Keratinocyte (primary cell): ENCODE measurements at regions not wholly inside any gene's neighbourhood (a gene's known extent, or its start where the extent isn't known, plus 50 kb on each side); places are given as distances from the start of the nearest gene placed in this dataset.

ENCODE experiments used
- DNase-seq: peaks from one replicate; pipeline ENCODE4 v3.0.0-alpha.2; 2011; ENCODE audit warnings: low read depth, missing footprints, low spot score
- FAIRE-seq: peaks from 2 replicates; lab custom pipeline; 2011; peaks lifted over from hg19 to GRCh38; lab: Jason Lieb, UNC
- H2AFZ ChIP-seq: 2 replicates; pipeline ENCODE4 v1.6.0; 2012; ENCODE audit warnings: low read length, control low read depth, inconsistent platforms; ENCODE audit not compliant: control insufficient read depth
- H3K27ac ChIP-seq: 2 replicates; pipeline ENCODE4 v1.5.1; 2011; ENCODE audit warnings: low read length; ENCODE audit not compliant: control insufficient read depth, insufficient read depth
- H3K27me3 ChIP-seq: 3 replicates; pipeline ENCODE4 v1.6.0; 2011; ENCODE audit warnings: low read length; ENCODE audit not compliant: control insufficient read depth, insufficient read depth; ENCODE audit errors: extremely low read depth
- H3K36me3 ChIP-seq, 2 experiments: 2 replicates in 1 of 2; 3 replicates in 1 of 2; pipeline ENCODE4 v1.5.1; 2011; ENCODE audit warnings: low read length in 2 of 2, mild to moderate bottlenecking in 1 of 2; ENCODE audit not compliant: control insufficient read depth in 2 of 2, insufficient read depth in 2 of 2; ENCODE audit errors: extremely low read depth in 1 of 2
- H3K4me1 ChIP-seq: 3 replicates; pipeline ENCODE4 v1.5.1; 2011; ENCODE audit warnings: low read length; ENCODE audit not compliant: control insufficient read depth, insufficient read depth; ENCODE audit errors: extremely low read depth
- H3K4me2 ChIP-seq: 3 replicates; pipeline ENCODE4 v1.6.0; 2011; ENCODE audit warnings: low read depth, low read length; ENCODE audit not compliant: control insufficient read depth, insufficient read depth; ENCODE audit errors: extremely low read depth
- H3K4me3 ChIP-seq, 3 experiments: fragments of 200-600 bp in 1 of 3; sonication (generic) in 1 of 3; 2 replicates in 2 of 3; 3 replicates in 1 of 3; pipeline ENCODE4 v1.5.1; 2011 to 2016; ENCODE audit warnings: low read length in 3 of 3, mild to moderate bottlenecking in 3 of 3, control low read depth in 2 of 3, inconsistent platforms in 1 of 3, low read depth in 1 of 3, mixed read lengths in 1 of 3, mixed run types in 1 of 3, moderate library complexity in 1 of 3; ENCODE audit not compliant: control insufficient read depth in 2 of 3, insufficient read depth in 2 of 3; ENCODE audit errors: extremely low read depth in 1 of 3
- H3K79me2 ChIP-seq: 2 replicates; pipeline ENCODE4 v1.6.0; 2012; ENCODE audit warnings: low read length; ENCODE audit not compliant: control insufficient read depth, insufficient read depth
- H3K9ac ChIP-seq: 3 replicates; pipeline ENCODE4 v1.6.0; 2011; ENCODE audit warnings: low read length; ENCODE audit not compliant: control insufficient read depth, insufficient read depth; ENCODE audit errors: extremely low read depth
- H3K9me1 ChIP-seq: 3 replicates; pipeline ENCODE4 v1.6.0; 2011; ENCODE audit warnings: low read length; ENCODE audit not compliant: control insufficient read depth, insufficient read depth; ENCODE audit errors: extremely low read depth
- H3K9me3 ChIP-seq: 2 replicates; pipeline ENCODE4 v1.5.1; 2012; ENCODE audit warnings: low read depth, low read length; ENCODE audit not compliant: control insufficient read depth
- H4K20me1 ChIP-seq: 3 replicates; pipeline ENCODE4 v1.6.0; 2011; ENCODE audit warnings: low read length; ENCODE audit not compliant: control insufficient read depth, insufficient read depth; ENCODE audit errors: extremely low read depth
- CTCF ChIP-seq, 3 experiments: IDR thresholded peaks in 1 of 3; conservative IDR thresholded peaks in 1 of 3; optimal IDR thresholded peaks in 1 of 3; 2 replicates in 2 of 3; 3 replicates in 1 of 3; pipeline versions ENCODE3 to v1.5.1; 2011; ENCODE audit warnings: low read length in 3 of 3, mild to moderate bottlenecking in 3 of 3, moderate library complexity in 2 of 3, control low read depth in 1 of 3, inconsistent platforms in 1 of 3; ENCODE audit not compliant: insufficient read depth in 2 of 3; ENCODE audit errors: extremely low read depth in 1 of 3
- EZH2 ChIP-seq: IDR thresholded peaks from one replicate; pipeline ENCODE4 v1.6.1; 2012; ENCODE audit warnings: inconsistent platforms, mild to moderate bottlenecking, low read length, moderate library complexity
- dilution Hi-C: fragments of 300-500 bp; cut with MboI; formaldehyde crosslinking; loops from one replicate; pipeline ENCODE4 v1.7.0; 2020; ENCODE audit warnings: low sequenced_read_pairs; ENCODE audit not compliant: extremely low pct_ligation_motif_present

GRCh38 chr14:38904959-38905358, 198.1 kb downstream of the SEC23A start:
- TF ChIP-seq CTCF (optimal IDR thresholded peaks at IDR 0.05 in 1 of 3, IDR thresholded peaks at IDR 0.05 in 1 of 3, conservative IDR thresholded peaks at IDR 0.05 in 1 of 3; ENCODE audit: extremely low read depth in 1 of 3, insufficient read depth in 2 of 3, low read length in 3 of 3): no peak
- FAIRE-seq: no peak
- dilution Hi-C loops: no loop called here

GRCh38 chr14:38901791-38902190, 201.2 kb downstream of the SEC23A start:
- no peak overlapping the region for H3K9ac ChIP-seq
- no peak for FAIRE-seq
- dilution Hi-C loops: no loop called here
- H3K9me1 ChIP-seq: no peaks in the 10 kb centered on the region
- H2AFZ ChIP-seq: no peak overlapping the region
- H3K27ac ChIP-seq: no peak overlapping the region
- no peaks in the 10 kb centered on the region for H3K4me1 ChIP-seq
- no peaks in the 10 kb centered on the region for H3K27me3 ChIP-seq
- H3K9me3 ChIP-seq: no peaks in the 10 kb centered on the region
- no peaks in the 10 kb centered on the region for H3K36me3 ChIP-seq
- DNase-seq: no peak
- TF ChIP-seq CTCF (optimal IDR thresholded peaks at IDR 0.05 in 1 of 3, IDR thresholded peaks at IDR 0.05 in 1 of 3, conservative IDR thresholded peaks at IDR 0.05 in 1 of 3; ENCODE audit: extremely low read depth in 1 of 3, insufficient read depth in 2 of 3, low read length in 3 of 3) (no peak), EZH2 (no peak)
- no peaks in the 10 kb centered on the region for H4K20me1 ChIP-seq
- H3K4me2 ChIP-seq: no peak overlapping the region
- H3K79me2 ChIP-seq: no peaks in the 10 kb centered on the region
- no peak overlapping the region for H3K4me3 ChIP-seq

More at GRCh38 chr14:38904959-38905358, 198.1 kb downstream of the SEC23A start:
- Histone ChIP-seq H3K9me3 (no peaks in the 10 kb centered on the region), H3K4me3 (no peak overlapping the region), H3K9me1 (no peaks in the 10 kb centered on the region), H3K27me3 (no peaks in the 10 kb centered on the region), H3K27ac (no peak overlapping the region), H3K9ac (no peak overlapping the region), H3K4me1 (no peaks in the 10 kb centered on the region), H3K79me2 (no peaks in the 10 kb centered on the region), H3K36me3 (no peaks in the 10 kb centered on the region), H2AFZ (no peak overlapping the region), H3K4me2 (no peak overlapping the region), H4K20me1 (no peaks in the 10 kb centered on the region)
- no peak for DNase-seq
